ENCODE measurements at regions not wholly inside any gene's neighbourhood (a gene's known extent, or its start where the extent isn't known, plus 50 kb on each side); places are given as distances from the start of the nearest gene placed in this dataset.

DNA sequence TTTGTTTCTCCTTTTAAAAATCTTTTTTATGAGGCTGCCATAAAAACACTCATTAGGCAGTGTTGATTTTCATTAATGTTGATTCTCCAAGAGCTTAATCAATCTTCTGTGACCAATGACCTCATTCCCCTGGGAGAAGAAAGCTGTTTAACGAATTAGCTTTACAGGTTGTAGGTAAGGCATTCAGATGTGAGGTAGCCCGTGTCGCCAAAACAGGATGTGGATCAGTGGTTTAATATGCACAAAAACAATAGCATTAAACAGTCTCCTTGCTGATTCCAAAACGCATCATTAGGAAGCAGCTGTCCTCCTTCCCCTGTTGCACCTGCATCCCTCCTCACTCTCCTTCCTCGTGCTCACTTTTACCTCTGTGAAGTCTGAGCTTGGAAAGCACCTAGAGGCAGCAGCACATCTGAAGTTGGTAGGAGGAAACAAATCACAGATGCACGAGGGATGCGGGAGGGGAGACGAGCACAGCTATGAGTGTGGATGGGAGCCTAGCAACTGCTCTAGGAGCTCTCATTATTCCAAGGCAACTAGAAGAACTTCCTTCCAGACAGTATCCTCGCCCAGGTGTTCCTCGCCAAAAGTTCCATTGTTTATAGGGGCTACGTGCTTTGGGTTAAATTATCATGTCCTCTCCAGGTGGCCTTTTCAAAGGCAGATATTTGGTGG lies 179.4 kb upstream of the SNX19 start:
- Histone ChIP-seq H3K27me3 (no peaks in the 10 kb centered on the region), H3K27ac (no peak overlapping the region), H3K4me1 (no peaks in the 10 kb centered on the region), H3K9me3 (no peaks in the 10 kb centered on the region), H3K4me3 (no peak overlapping the region), H3K36me3 (no peaks in the 10 kb centered on the region)
- DNase-seq (ENCODE audit: low spot score in 2 of 2), result no peak
- TF ChIP-seq EP300 (IDR thresholded peaks at IDR 0.05) (no peak), CTCF (IDR thresholded peaks at IDR 0.05) (no peak), POLR2A (IDR thresholded peaks at IDR 0.05) (no peak)
- 66 to 74% methylated on average over 11 of the region's 11 CpGs for WGBS, 2 donors

DNA sequence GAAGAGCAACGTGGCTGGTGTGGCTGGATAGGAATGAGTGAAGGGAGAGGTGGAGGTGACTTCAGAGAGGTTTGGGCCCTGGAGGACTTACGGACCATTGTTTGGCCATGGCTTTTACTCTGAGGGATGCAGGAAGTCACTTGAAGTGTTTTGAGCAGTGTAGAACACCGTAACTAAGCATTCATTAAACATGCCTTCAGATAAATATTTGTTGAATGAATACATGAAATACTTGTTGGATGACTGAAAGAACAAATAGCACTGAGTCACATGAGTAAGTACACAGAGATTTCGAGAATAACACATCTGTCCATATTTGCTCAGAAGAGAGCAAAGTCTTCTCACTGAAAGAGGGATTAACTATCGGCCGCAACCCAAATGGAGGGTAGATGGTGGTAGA lies 182.7 kb upstream of the SNX19 start:
- no peak overlapping the region for H3K4me3 ChIP-seq
- no peaks in the 10 kb centered on the region for H3K9me3 ChIP-seq
- no peak overlapping the region for H3K27ac ChIP-seq
- H3K36me3 ChIP-seq, result no peaks in the 10 kb centered on the region
- no peaks in the 10 kb centered on the region for H3K4me1 ChIP-seq
- no peaks in the 10 kb centered on the region for H3K27me3 ChIP-seq
- no peak for TF ChIP-seq EP300 (IDR thresholded peaks at IDR 0.05)
- 64 to 69% methylated on average over 6 of the region's 6 CpGs for WGBS, 2 donors
- DNase-seq (ENCODE audit: low spot score in 2 of 2), result no peak

- Histone ChIP-seq H3K4me1 (no peaks in the 10 kb centered on the region), H3K4me3 (no peak overlapping the region), H3K9me3 (no peaks in the 10 kb centered on the region), H3K27me3 (no peaks in the 10 kb centered on the region), H3K27ac (no peak overlapping the region), H3K36me3 (no peaks in the 10 kb centered on the region)
- no peak for TF ChIP-seq EP300 (IDR thresholded peaks at IDR 0.05)
- TF ChIP-seq CTCF (IDR thresholded peaks at IDR 0.05), result no peak
- TF ChIP-seq POLR2A (IDR thresholded peaks at IDR 0.05), result no peak
- 5 to 23% methylated on average over 1 of the region's 1 CpG for whole genome bisulfite sequencing, 2 donors
- no peak for DNase-seq (ENCODE audit: low spot score in 2 of 2)
Observed at GRCh38 chr11:131099746-131100145, 183.5 kb upstream of the SNX19 start.

DNA sequence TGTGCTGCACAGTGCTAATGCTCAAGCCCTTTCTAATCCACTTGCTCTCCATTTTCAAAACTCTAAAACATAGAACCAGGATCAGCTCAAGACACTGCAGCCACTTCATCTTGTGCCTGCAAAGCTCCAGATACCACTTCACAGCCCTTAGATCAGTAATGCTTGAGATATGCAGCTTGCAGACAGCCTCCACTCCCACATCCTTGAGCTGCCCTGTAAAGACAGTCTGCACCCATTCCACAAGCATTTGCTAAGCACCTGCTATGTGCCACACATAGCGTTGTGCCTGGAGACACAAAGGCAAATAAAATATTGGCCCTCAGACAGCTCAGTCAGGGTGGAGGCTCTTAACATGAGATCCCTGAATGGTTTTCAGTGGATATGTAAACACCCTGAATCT lies 192.5 kb upstream of the SNX19 start:
- no peak for DNase-seq (ENCODE audit: low spot score in 2 of 2)
- WGBS, 2 donors, result 62 to 75% methylated on average over 1 of the region's 1 CpG
- Histone ChIP-seq H3K27ac (no peak overlapping the region), H3K4me3 (no peak overlapping the region), H3K36me3 (no peaks in the 10 kb centered on the region), H3K9me3 (peaks cover 0 to 13% (median 0%) of the 10 kb centered on the region in 4 donors), H3K27me3 (no peaks in the 10 kb centered on the region), H3K4me1 (no peaks in the 10 kb centered on the region)
- TF ChIP-seq CTCF (IDR thresholded peaks at IDR 0.05), result no peak
- TF ChIP-seq POLR2A (IDR thresholded peaks at IDR 0.05), result no peak
- no peak for TF ChIP-seq EP300 (IDR thresholded peaks at IDR 0.05)

GRCh38 chr11:131109257-131109656 lies 193.0 kb upstream of the SNX19 start:
- TF ChIP-seq EP300 (IDR thresholded peaks at IDR 0.05) (no peak), POLR2A (IDR thresholded peaks at IDR 0.05) (no peak), CTCF (IDR thresholded peaks at IDR 0.05) (no peak)
- Histone ChIP-seq H3K4me3 (no peak overlapping the region), H3K27ac (no peak overlapping the region), H3K27me3 (no peaks in the 10 kb centered on the region), H3K9me3 (peaks cover 0 to 13% (median 0%) of the 10 kb centered on the region in 4 donors), H3K4me1 (no peaks in the 10 kb centered on the region), H3K36me3 (no peaks in the 10 kb centered on the region)
- no peak for DNase-seq (ENCODE audit: low spot score in 2 of 2)
- WGBS, 2 donors, result 62 to 70% methylated on average over 4 of the region's 4 CpGs

DNA sequence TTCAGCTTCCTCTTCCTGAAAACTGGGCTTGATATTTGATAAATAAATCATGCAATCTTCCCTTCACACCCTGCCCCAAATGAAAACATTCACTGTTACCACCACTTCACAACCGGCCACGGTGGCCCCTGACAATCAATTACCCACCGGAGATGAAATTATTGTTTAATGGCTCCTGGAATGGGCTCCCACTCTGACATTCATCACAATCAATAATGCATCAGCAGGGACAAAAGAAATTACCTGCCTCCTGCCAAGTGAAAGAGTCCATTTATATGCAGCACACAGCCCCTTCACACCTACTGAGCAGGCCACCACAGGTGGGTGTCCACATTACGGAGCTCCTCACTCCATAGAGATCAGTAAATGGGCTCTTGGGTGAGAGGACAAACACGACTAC lies 193.5 kb upstream of the SNX19 start:
- H3K36me3 ChIP-seq, result no peaks in the 10 kb centered on the region
- WGBS, 2 donors, result 69 to 83% methylated on average over 5 of the region's 5 CpGs
- H3K4me1 ChIP-seq, result no peaks in the 10 kb centered on the region
- H3K4me3 ChIP-seq, result no peak overlapping the region
- H3K9me3 ChIP-seq, result peaks cover 0 to 13% (median 0%) of the 10 kb centered on the region in 4 donors
- no peak overlapping the region for H3K27ac ChIP-seq
- no peak for DNase-seq (ENCODE audit: low spot score in 2 of 2)
- H3K27me3 ChIP-seq, result no peaks in the 10 kb centered on the region
- no peak for TF ChIP-seq POLR2A (IDR thresholded peaks at IDR 0.05)
- TF ChIP-seq CTCF (IDR thresholded peaks at IDR 0.05), result no peak
- no peak for TF ChIP-seq EP300 (IDR thresholded peaks at IDR 0.05)
